CD4-positive, alpha-beta T cell treated with Interferon gamma for 1 hour (primary cell): ENCODE measurements at regions not wholly inside any gene's neighbourhood (a gene's known extent, or its start where the extent isn't known, plus 50 kb on each side); places are given as distances from the start of the nearest gene placed in this dataset.

Experiments
- DNase-seq: peaks from one replicate; pipeline ENCODE4 v3.0.0-alpha.2; 2020

- DNase-seq: no peak
These were observed 149.7 kb downstream of the EN1 start for GRCh38 chr2:118697781-118698180.

- DNase-seq: no peak
These were observed 150.5 kb downstream of the EN1 start for GRCh38 chr2:118696786-118697465.

GRCh38 chr2:118693287-118693822 is 154.1 kb downstream of the EN1 start:
- DNase-seq: no peak

GRCh38 chr2:118689874-118690273 is 157.6 kb downstream of the EN1 start:
- DNase-seq: no peak

- DNase-seq: no peak
These were observed 158.0 kb downstream of the EN1 start for GRCh38 chr2:118689456-118689855.

- DNase-seq: no peak
These were observed 158.4 kb downstream of the EN1 start for GRCh38 chr2:118689033-118689432.

GRCh38 chr2:118687698-118688097 is 159.8 kb downstream of the EN1 start:
- no peak for DNase-seq

GRCh38 chr2:118687192-118687591 is 160.3 kb downstream of the EN1 start:
- DNase-seq: no peak

GRCh38 chr2:118686346-118686745 is 161.1 kb downstream of the EN1 start:
- DNase-seq: no peak

- no peak for DNase-seq
These were observed 164.0 kb downstream of the EN1 start for GRCh38 chr2:118683460-118683859.

GRCh38 chr2:118678985-118679384 is 168.5 kb downstream of the EN1 start:
- no peak for DNase-seq

- no peak for DNase-seq
These were observed 169.9 kb downstream of the EN1 start for GRCh38 chr2:118677546-118677945.

GRCh38 chr2:118675531-118675930 is 171.9 kb downstream of the EN1 start:
- DNase-seq: no peak

- DNase-seq: no peak
These were observed 174.8 kb downstream of the EN1 start for GRCh38 chr2:118672571-118673158.

- DNase-seq: no peak
These were observed 175.6 kb downstream of the EN1 start for GRCh38 chr2:118671701-118672454.

- no peak for DNase-seq
These were observed 176.6 kb downstream of the EN1 start for GRCh38 chr2:118670838-118671237.

- no peak for DNase-seq
These were observed 177.2 kb downstream of the EN1 start for GRCh38 chr2:118670276-118670675.

GRCh38 chr2:118669654-118670053 is 177.8 kb downstream of the EN1 start:
- DNase-seq: no peak

- DNase-seq: no peak
These were observed 178.7 kb downstream of the EN1 start for GRCh38 chr2:118668431-118669424.

GRCh38 chr2:118667964-118668363 is 179.5 kb downstream of the EN1 start:
- no peak for DNase-seq

GRCh38 chr2:118667348-118667747 is 180.1 kb downstream of the EN1 start:
- DNase-seq: no peak

GRCh38 chr2:118665784-118666529 is 181.5 kb downstream of the EN1 start:
- DNase-seq: no peak
